A673 (cell line): ENCODE measurements at regions not wholly inside any gene's neighbourhood (a gene's known extent, or its start where the extent isn't known, plus 50 kb on each side); places are given as distances from the start of the nearest gene placed in this dataset.

Experiments
- BruUV-seq: library from RNA; stranded (reverse); fragments of 400-500 nt; replicated peaks from 2 replicates; lab custom pipeline; 2021; lab: Mats Ljungman, UMichigan
- CTCF ChIA-PET: fragments of 300-600 bp; sonication (Branson Sonifier 250); formaldehyde crosslinking; loops from one replicate; lab custom pipeline; 2022; ENCODE audit warnings: antibody characterized with exemption; lab: Charles Lee
- POLR2A ChIA-PET: fragments of 300-600 bp; sonication (Branson Sonifier 250); formaldehyde crosslinking; loops from one replicate; lab custom pipeline; 2022; ENCODE audit warnings: antibody characterized with exemption; ENCODE audit not compliant: low non-redundant PET; lab: Charles Lee
- DNase-seq: peaks from one replicate; pipeline ENCODE4 v3.0.0-alpha.2; 2015; ENCODE audit warnings: low spot score
- H3K27ac ChIP-seq: fragments of 200-600 bp; sonication (generic); 2 replicates; pipeline ENCODE4 v1.5.1; 2016; ENCODE audit warnings: mixed run types, low read depth, mild to moderate bottlenecking, mixed read lengths, antibody characterized with exemption, low read length; ENCODE audit not compliant: poor library complexity, severe bottlenecking
- H3K27me3 ChIP-seq: fragments of 200-600 bp; sonication (generic); replicated peaks from 2 replicates; pipeline ENCODE4 v1.6.1; 2017; ENCODE audit warnings: mixed run types, low read depth, mild to moderate bottlenecking, mixed read lengths, antibody characterized with exemption, low read length; ENCODE audit not compliant: insufficient read depth, poor library complexity
- H3K36me3 ChIP-seq: fragments of 200-600 bp; sonication (generic); 2 replicates; pipeline ENCODE4 v1.6.1; 2016; ENCODE audit warnings: mixed run types, mild to moderate bottlenecking, mixed read lengths, antibody characterized with exemption, low read length; ENCODE audit not compliant: insufficient read depth, poor library complexity, severe bottlenecking
- H3K4me1 ChIP-seq: fragments of 200-600 bp; sonication (generic); 2 replicates; pipeline ENCODE4 v1.6.1; 2017; ENCODE audit warnings: mixed run types, mild to moderate bottlenecking, mixed read lengths, antibody characterized with exemption, low read length; ENCODE audit not compliant: insufficient read depth, poor library complexity, severe bottlenecking
- H3K4me3 ChIP-seq: fragments of 200-600 bp; sonication (generic); 2 replicates; pipeline ENCODE4 v1.5.1; 2016; ENCODE audit warnings: low read depth, mixed run types, mild to moderate bottlenecking, mixed read lengths, low read length; ENCODE audit not compliant: poor library complexity, severe bottlenecking
- H3K9me3 ChIP-seq: fragments of 200-600 bp; sonication (generic); 2 replicates; pipeline ENCODE4 v1.6.1; 2016; ENCODE audit warnings: mixed run types, low read depth, mild to moderate bottlenecking, mixed read lengths, antibody characterized with exemption, low read length; ENCODE audit not compliant: poor library complexity, severe bottlenecking
- CTCF ChIP-seq: fragments of 300-800, 200-600 bp; sonication (generic); conservative IDR thresholded peaks from 2 replicates; pipeline ENCODE4 v1.5.1; 2017; ENCODE audit warnings: low read depth, mild to moderate bottlenecking, antibody characterized with exemption, low read length, moderate library complexity, mixed read lengths
- EZH2 ChIP-seq: fragments of 200-600 bp; sonication (generic); IDR thresholded peaks from 2 replicates; pipeline ENCODE4 v1.6.1; 2017; ENCODE audit warnings: borderline replicate concordance, low read depth, mild to moderate bottlenecking, mixed read lengths, antibody characterized with exemption, low read length; ENCODE audit not compliant: poor library complexity, severe bottlenecking
- intact Hi-C: fragments of 100-400 bp; cut with micrococcal nuclease; formaldehyde crosslinking; loops from one replicate; pipeline ENCODE4 v1.10.0; 2022; ENCODE audit not compliant: unreplicated experiment

- ChIA-PET POLR2A (no interaction called here), CTCF (no interaction called here)
- TF ChIP-seq EZH2 (no peak), CTCF (no peak)
- BruUV-seq, result no TSS peak
- Histone ChIP-seq H3K27me3 (no peaks in the 10 kb centered on the region), H3K36me3 (no peaks in the 10 kb centered on the region), H3K9me3 (no peaks in the 10 kb centered on the region), H3K4me1 (no peaks in the 10 kb centered on the region), H3K27ac (no peak overlapping the region), H3K4me3 (no peak overlapping the region)
- no peak for DNase-seq
- intact Hi-C loops, result no loop called here
Observed at GRCh38 chr6:4433199-4433598, 297.8 kb upstream of the ECI2 start.

- CTCF ChIA-PET, result no interaction called here
Observed at GRCh38 chr6:4426968-4427367, 291.6 kb upstream of the ECI2 start.

GRCh38 chr6:4421837-4422236, 286.5 kb upstream of the ECI2 start:
- BruUV-seq, result no TSS peak
- intact Hi-C loops, result no loop called here

More at GRCh38 chr6:4426968-4427367, 291.6 kb upstream of the ECI2 start:
- Histone ChIP-seq H3K27ac (no peak overlapping the region), H3K4me1 (no peaks in the 10 kb centered on the region), H3K27me3 (no peaks in the 10 kb centered on the region), H3K9me3 (peaks cover 6% of the 10 kb centered on the region), H3K36me3 (no peaks in the 10 kb centered on the region), H3K4me3 (no peak overlapping the region)
- intact Hi-C loops, result no loop called here
- POLR2A ChIA-PET, result no interaction called here
- DNase-seq, result no peak
- TF ChIP-seq EZH2, result no peak
- no peak for TF ChIP-seq CTCF
- BruUV-seq, result no TSS peak

More at GRCh38 chr6:4421837-4422236, 286.5 kb upstream of the ECI2 start:
- H3K27ac ChIP-seq, result no peak overlapping the region
- ChIA-PET CTCF (no interaction called here), POLR2A (no interaction called here)
- H3K27me3 ChIP-seq, result no peaks in the 10 kb centered on the region
- TF ChIP-seq EZH2 (no peak), CTCF (no peak)
- no peaks in the 10 kb centered on the region for H3K4me1 ChIP-seq
- DNase-seq, result no peak
- no peak overlapping the region for H3K4me3 ChIP-seq
- peaks cover 6% of the 10 kb centered on the region for H3K9me3 ChIP-seq
- no peaks in the 10 kb centered on the region for H3K36me3 ChIP-seq
